ELR (cell line): ENCODE measurements at regions not wholly inside any gene's neighbourhood (a gene's known extent, or its start where the extent isn't known, plus 50 kb on each side); places are given as distances from the start of the nearest gene placed in this dataset.

ENCODE experiments used
- DNase-seq: peaks from one replicate; pipeline ENCODE4 v3.0.0-alpha.2; 2015; ENCODE audit warnings: low read depth

- no peak for DNase-seq
Measured at GRCh38 chr2:149271575-149271974, 58.8 kb upstream of the LYPD6 start.

DNA sequence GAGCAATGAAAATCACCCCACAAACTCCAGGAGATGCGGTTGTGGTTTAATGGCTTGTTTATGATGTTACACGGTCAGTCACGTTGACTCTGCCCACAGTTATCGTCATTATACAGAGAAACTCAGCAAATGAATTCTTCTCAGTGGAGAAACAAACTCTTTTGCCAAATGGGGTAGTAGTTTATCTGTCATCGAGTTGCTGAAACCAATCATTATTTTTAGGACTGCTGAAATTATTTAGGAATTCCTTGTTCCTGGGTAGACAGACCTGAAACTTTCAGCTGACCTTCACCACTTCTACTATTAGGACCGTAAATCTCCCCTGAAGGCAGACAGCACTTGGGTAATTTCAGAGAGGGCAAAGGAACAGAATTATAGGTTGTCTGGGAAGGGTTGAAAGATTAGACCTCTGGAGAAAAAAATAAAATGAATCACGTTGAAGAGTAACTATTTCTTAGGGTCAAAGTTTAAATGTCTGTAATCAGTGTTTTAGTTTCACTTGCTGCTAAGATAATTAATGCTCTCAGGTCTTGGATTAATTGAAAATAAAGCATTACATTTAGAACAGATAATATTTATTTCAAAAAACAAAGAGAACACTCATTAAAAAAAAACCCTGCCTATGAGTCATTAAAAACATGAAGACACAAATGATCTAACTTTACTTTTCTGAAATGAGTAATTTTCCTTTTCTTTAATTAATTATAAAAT, 52.1 kb upstream of the LYPD6 start:
- DNase-seq: peak; percentile 41

DNA sequence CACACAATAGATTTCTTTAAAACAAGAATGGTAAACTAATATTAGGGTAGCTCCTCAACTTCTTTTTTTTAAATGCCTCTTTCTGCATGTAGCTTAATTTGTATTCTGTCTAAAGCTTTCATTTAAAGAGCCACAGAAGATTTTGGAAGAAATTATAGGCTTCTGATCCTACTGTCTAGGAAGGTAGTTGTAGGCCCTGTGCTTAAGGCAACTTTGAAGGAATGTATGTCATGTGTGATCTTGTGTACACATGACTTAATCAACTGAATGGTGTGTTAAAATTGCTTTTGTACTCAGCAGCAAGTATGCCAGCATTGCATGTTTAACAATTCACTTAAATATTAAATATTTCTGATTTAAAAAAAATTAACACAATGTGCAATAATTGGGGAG, 51.5 kb upstream of the LYPD6 start:
- no peak for DNase-seq
